NCI-H1930 (cell line): ENCODE measurements at regions not wholly inside any gene's neighbourhood (a gene's known extent, or its start where the extent isn't known, plus 50 kb on each side); places are given as distances from the start of the nearest gene placed in this dataset.
"Not testable (repeated sequence)": the region's sequence is repeated elsewhere in the genome, so short reads cannot be mapped to it uniquely, and the experiment has no call there.

Source experiments
- DNase-seq, 2 experiments: peaks; one replicate each; lab custom pipeline; 2025; lab: John Stamatoyannopoulos, UW

DNA sequence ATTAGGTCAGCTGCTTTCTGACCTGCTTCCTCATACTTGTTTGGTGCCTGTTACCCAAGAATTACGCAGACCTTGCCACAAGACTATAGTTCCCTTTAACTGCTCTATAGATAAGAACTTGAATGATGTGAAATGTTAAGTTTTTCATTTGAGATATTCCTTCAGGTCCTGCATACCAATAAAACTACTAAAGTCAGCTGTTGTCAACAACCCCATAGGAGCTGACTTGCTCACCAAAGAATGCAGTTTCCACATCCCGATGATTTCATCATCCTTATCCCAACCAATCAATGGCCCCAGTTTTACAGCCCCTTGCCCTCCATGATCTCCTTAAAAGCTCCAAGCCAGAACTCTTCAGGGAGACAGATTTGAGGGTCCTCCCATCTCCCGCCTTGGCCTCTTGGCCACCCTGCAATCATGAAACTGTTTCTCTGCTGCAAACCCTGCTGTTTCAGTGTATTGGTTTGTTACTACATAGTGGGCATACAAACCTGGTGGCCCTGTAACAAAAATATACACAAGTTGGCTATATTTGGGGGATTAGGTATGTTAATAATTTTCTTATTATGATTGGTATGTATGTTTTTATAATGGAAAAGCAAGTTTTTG lies 396.3 kb upstream of the CHST9 start:
- no peak for DNase-seq

DNA sequence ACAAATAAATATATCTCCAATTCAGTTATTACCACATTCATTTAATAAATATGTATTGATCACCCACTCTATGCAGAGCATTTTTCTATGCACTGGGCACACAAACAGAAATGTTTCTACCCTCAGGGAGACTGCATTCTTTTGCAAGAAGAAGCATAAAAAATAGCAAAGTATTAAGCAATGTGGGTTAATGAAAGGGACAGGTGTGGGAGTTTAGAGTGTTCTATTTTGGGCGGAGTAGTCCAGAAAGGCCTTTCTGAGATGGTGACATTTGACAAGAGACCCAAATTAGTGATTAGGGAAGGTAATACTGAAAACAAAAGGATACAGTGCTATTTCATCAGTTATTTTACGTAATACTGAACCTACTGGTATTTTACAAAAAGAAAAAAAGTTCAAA lies 394.3 kb upstream of the CHST9 start:
- no peak for DNase-seq

DNA sequence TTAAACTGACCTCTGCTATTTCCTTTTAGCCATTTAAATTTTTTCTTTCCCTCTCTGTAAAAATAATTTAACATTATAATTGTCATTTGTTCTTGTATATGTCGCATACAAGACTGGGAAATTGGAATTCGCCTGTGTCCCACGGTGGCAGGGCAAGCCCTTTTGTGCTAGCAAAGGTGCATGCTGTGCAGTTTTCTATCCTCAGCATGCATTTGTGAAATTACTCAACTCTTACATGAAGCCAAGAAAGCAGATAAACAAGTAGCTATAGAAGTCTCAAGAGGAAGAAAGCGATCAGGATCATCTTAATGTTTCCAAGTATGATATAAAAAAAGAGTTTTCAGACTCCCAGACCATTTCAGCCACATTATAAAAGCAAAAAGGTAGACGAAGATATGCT lies 392.6 kb upstream of the CHST9 start:
- DNase-seq, result no peak

DNA sequence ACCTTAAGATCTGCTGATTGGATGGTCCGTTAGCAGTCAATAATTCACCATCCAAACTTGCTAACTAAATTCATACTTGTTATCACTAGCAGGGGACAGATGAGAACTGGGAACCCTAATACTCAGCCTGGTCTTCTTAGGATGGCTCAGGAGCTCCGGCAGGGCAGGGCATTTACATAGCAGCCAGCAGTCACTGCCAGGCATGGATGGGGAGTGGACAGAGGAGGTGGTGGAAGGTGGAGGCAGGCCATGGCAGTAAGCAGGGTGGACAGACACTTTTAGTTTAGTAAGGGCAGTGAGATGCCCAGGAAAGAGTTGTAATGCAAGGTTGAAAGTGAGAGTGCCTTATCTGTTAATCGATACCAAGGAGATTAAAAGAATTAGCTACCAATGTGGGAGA lies 392.2 kb upstream of the CHST9 start:
- DNase-seq, result no peak

DNA sequence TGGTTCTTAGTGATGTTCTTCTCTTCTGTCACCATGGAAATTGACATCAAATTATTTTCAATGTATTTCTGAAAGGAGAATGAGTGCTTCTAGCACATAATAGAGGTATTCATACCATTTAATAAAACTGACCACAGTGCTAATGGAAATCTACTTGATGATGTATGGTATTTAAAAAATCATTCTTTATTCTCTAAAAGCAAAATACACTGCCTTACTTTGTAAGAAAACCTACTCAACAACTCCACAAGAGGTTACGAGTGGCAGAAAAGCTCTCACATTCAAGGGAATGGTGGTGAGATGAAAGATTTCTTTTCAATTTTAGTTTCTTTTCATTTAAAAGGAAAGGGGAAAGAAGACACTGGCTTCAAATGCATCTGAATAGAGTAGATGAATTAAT lies 382.3 kb upstream of the CHST9 start:
- no peak for DNase-seq

DNA sequence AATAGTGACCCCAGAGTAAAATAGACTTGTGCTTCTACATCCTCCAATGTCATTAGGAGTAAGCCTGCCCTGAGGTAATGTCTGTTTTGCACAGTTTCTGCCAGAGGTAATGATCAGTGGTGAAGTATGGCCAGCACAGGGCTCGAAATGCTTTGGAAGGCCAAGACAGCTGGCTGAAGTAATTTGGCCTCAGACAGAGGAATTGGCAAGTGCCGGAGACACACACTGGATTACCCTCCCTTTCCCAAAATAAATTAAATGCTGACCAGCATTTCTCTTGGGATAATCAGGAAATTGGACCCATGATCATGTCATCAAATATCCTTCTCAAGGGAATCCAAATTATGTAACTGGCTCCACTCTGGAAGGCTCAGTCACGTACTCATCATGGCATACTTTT lies 379.0 kb upstream of the CHST9 start:
- DNase-seq, result no peak

DNA sequence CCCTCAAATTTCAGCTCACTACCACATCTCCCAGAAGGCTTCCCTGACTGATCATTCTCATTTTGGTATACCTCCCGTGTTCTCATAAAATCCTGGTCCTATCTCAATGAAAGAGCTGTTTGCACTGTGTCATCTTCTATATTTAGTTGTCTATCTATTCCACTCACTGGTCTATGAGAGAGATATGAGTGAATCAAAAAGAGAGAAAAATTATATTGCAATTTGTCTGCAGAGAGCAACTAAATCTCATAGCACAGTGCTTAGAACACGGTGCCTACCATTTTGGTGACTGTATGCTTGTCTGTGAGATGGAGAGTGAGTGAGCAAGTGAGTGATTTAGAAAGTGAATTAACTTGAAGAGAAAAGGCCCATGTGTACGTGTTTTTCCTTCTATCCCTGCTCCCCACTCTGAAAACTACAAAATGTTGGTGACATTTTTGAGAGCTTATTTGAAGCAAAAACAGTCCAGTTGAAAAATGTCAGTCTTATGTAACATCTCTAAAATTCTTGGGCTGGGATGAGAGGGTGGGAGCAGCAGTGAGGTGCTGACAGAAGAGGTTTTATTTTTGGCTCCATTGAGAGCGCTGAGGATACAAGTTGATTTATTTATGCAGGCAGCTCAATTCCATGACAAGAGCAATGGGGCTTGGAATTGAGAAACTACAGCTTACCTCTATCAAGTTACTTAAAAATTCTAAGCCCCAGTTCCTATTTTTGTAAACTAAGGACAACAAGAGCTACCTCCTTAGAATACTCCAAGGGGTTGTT lies 373.5 kb upstream of the CHST9 start:
- DNase-seq, result no peak

DNA sequence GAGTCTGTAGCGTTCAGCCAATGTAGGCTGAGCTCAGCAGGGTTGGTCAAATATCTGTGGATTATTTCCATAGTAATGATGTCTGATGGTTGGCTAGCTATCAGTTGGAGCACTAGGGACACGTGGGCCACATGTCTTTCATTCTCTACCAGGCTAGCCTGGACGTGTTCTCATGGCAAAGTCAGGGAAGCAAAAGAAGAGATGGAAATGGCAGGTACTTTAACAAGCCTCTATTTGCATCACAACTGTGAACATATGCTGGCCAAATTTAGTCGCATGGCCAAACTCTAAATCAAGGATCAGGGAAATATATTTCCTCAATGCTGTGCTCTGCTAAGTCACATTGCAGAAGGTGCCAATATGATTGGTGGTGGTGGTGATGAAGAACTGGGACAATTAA lies 371.6 kb upstream of the CHST9 start:
- no peak for DNase-seq

DNA sequence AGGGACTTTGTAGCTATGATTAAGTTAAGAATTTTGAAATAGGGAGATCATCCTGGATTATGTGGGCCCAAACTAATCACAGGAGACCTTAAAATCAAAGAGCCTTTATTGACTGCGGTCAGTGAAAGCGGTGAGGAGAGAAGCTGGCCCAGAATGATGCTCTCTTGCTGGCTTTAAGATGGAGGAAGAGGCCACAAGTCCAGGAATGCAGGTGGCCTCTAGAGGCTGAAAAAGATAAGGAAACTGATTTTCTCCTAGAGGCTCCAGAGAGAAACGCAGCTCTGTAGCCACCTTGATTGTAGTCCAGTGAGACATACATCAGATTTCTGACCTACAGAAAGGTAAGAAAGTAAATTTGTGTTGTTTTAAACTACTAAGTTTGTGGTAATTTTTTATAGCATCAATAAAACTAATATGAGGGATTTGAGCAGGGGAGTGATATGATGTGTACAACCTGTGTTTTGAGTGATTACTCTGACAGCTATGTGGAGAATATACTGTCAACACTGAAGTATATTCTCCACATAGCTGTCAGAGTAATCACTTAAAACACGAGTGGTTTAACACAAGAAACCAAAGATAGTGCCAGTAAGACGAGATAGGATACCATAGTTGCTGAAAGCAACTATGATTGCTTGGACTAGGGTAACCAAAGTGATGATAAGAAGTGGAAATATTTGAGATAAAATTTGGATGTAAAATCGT lies 364.4 kb upstream of the CHST9 start:
- no peak for DNase-seq

DNA sequence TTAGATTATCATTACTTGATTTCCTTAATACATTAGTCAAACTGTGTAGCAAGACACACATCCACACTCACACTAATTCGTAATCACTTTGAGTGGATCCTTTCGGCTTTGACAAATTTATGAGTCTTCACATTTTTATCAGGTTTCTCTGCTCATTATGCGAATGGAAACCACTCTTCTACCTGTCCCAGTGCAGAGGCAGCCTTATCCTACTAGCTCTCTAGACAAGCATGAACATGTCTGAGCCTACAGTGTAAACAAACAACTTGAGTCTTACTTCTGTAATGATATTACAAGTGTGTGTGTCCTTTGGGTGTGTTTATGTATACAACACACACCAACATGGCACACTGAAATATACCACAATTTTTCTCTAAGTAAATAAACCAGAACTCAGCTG lies 361.9 kb upstream of the CHST9 start:
- no peak for DNase-seq

DNA sequence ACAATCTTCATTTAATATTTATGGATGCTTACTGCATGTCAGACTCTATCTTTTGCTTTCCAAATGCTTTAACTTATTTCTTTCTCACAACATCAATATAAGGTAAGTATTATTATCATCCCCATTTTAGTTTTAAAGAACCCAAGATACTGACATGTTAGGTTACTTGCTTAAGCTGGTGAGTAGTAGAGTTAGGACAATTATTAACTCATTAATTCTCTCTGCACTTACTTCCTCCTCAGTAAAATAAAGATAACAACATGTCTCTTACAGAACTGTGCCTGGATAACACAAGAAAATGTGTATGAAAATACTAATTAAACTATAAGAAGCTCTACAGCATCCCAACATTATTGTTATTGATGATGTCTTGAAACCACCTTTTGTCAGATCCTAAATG lies 359.1 kb upstream of the CHST9 start:
- no peak for DNase-seq

DNA sequence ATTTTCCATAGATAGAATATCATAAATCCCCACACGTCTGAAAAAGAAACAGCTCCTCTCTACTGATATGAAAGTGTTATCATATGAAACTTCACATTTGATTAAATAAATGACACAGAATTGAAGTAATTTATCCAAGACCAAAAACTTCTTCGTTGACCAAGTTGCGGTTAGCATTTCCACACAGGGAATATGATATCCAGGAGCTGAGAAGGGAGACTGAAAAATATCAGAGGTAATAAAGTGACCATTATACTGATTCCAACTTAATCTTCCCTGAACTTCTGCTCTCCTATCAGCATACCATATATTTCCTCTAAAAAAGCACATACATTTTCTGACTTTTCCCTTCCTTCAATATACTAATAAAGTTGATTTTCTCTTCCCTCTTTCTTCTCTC lies 356.2 kb upstream of the CHST9 start:
- DNase-seq, result no peak

DNA sequence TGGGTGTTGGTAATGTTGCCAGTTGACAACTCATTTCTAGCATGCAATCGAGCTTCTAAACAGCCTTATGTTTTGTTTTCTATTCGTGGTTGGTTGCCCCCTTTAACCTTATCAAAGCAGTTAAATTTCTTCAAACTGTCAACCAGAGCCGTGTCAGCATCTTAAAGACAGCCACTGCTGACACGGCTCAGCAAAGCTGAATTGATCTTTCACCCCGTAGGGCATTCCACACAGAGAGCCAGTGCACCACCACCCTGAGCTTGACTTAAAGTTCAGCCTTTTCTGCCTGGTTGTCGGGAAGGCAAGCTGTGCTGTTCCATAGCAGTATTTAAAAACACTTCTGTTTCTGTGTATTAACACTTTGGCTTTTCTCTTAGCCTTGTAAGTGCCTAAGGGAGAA lies 355.0 kb upstream of the CHST9 start:
- no peak for DNase-seq

DNA sequence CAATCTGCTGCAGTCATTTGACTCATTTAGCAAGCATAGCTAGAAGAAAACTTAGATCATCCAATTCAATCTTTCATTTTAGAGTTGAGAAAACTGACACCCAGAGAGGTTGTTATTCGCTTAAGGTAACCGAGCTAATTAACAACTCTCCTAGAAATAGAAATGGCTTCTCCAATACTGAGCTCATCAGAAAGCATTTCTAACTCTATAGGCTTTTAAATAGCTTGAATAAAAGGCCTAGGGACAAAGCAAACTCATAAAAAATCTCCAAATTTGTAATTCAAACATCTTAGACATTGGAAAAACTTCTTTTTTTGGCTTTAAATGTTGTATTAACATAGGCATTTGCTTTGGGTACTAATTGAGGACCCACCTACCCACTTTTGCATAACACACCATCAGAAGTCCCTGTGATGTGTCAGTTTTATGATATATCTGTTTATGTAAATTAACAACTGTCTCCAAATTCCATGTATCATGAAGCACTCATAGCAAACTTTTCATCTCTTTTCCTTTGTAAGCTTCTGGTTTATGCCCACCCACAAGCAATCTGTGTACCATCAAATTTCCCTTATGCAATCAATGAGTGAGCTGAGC lies 343.9 kb upstream of the CHST9 start:
- DNase-seq, result no peak

DNA sequence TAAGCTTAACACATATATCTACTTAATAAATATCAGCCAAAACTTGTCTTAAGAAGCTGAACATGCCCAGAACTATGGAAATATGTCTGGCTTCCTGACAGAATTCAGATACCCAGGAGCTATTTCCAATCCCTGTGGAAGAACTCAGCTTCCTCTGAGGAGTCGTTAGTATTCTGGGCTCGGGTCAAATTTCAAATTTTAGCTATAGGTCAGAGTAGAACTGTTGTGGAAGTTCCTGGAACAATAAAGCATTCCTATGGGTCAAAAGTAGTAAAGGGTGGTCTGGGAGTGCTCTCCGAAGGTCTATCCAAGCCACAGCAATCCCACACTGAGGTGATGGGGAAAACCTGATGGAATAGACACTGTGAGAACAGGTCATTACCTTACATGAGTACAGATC lies 342.7 kb upstream of the CHST9 start:
- no peak for DNase-seq

DNA sequence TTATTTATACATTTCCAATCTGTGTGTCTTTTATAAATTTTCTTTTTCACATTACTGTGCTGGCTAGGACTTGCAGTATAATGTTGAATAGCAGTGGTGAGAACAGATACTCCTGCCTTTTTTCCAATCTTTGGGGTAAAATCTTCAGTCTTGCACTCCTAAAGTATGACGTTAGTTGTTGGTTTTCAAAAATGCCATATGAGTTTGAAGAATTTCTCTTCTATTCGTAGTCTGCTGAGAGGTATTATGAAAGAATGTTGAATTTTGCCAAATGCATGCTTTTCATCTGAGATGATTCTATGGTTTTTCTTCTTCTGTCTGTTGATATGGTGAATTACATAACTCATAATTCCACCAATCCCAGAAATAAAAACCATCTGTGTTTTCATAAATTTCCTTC lies 335.3 kb upstream of the CHST9 start:
- no peak for DNase-seq

DNA sequence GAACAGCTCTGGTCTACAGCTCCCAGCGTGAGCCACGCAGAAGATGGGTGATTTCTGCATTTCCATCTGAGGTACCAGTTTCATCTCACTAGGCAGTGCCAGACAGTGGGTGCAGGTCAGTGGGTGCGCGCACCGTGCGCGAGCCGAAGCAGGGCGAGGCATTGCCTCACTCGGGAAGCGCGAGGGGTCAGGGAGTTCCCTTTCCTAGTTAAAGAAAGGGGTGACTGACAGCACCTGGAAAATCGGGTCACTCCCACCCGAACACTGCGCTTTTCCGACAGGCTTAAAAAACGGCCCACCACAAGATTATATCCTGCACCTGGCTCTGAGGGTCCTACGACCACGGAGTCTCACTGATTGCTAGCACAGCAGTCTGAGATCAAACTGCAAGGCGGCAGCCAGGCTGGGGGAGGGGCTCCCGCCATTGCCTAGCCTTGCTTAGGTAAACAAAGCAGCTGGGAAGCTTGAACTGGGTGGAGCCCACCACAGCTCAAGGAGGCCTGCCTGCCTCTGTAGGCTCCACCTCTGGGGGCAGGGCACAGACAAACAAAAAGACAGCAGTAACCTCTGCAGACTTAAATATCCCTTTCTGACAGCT lies 325.0 kb upstream of the CHST9 start:
- not testable (repeated sequence) for DNase-seq

DNA sequence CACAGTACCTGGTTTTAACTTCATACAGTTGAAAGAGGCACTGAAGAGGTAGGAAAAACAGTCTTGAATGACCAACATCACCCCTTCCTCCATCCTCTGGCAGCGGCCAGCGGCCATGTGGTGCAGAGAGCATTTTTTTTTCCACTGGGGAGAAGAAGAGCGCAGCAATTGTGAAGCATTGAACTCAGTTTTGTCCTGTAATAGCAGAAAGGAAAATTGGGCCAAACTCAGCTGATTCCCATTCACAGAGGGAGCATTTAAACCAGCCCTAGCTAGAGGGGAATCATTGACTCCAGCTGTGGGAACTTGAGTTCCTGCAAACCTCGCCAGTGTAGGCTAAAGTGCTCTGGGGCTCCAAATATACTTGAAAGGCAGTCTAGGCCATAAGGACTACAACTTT lies 316.6 kb upstream of the CHST9 start:
- no peak for DNase-seq

DNA sequence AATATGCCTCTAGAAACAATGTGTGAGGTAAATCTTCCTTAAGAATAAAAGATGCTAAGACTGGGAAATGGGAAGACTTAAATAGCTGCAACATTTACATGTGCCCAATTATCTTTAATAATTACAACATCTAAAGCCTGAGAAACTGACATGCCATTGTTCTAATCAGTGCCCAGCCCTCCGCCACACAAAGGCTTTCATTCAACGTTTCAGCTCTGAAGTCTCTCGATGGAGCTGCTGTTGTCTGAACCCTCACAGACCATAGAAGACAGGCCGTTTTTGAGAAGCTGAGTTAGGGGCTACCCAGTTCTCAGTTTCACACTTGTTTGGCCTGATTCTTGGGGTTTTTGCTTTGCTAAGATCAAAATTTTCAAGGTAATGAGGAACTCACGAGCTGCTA lies 315.4 kb upstream of the CHST9 start:
- DNase-seq, result no peak

DNA sequence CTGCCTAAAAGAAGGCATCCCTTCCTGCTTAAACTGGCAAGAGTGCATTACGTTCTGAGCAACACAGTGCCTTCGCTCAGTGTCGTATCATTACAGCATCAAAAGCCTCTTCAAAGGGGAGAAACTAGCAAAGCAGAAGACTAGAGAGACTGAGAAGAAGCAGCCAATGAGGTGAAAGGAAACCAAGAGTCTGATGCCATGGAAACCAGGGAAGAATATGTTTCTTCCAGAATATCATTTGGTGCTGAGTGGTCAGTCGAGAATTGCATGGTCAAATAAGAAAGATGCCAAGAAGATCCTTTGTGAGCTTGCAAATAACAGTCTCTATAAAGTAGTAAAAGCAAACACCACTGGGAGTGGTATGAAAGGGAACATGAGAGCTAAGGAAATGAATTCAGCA lies 312.1 kb upstream of the CHST9 start:
- DNase-seq, result no peak

DNA sequence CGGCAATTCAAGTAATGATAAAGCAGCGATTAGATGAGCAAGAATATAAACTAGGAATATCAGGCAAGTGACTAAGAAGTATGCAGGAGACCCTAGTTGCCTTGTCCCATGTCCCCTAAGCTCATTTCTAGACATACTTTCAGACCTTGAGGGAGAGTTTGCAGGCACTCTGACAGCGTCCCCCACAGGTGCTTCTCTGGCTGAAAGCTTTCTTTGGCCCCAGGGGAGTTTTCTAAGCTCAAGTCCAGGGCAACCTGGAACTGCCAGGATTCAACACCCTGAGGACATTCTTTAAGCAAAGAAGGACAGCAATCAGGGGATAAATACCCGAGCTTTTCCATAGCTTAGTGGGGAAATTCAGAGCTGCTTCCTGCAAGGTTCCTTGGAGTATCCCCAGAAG lies 308.1 kb upstream of the CHST9 start:
- DNase-seq, result no peak

DNA sequence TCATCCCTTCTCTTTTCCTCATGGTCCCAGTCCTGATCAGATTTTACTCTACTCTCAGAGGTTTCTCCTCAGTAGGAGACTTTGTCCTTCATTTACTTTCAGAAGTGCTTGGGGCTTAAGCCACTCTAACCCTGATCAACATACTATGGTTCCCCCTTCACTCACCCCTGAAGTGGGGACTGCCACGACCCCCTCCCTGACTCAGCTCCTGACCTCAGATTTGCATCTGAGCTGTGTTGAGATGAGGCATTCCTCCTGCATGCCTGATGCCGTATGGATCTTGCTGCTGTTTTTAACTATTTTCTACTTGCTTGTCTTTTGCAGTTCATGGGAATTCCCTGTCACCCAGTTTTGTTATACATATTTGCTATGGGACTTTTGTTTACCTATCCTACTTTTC lies 306.7 kb upstream of the CHST9 start:
- DNase-seq, result no peak

DNA sequence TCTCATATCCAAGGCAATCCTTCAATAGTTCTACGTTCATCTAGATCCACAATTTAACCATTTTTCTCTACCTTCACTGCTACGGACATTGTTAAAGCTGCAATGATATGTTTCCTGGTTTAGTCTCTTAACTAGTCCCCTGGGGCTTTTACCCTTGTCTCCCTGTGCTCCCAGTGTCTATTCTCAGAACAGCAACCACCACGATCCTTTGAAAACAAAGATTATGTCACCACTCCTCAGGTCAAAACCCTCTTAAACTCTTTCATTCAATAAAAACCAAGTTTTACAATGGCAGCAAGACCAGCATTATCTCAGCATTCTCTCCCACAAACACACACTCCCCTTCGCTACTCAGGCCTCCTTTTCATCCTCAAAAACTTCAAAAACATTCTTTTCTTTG lies 298.2 kb upstream of the CHST9 start:
- DNase-seq, result no peak
